ENCODE measurements at regions not wholly inside any gene's neighbourhood (a gene's known extent, or its start where the extent isn't known, plus 50 kb on each side); places are given as distances from the start of the nearest gene placed in this dataset.

DNA sequence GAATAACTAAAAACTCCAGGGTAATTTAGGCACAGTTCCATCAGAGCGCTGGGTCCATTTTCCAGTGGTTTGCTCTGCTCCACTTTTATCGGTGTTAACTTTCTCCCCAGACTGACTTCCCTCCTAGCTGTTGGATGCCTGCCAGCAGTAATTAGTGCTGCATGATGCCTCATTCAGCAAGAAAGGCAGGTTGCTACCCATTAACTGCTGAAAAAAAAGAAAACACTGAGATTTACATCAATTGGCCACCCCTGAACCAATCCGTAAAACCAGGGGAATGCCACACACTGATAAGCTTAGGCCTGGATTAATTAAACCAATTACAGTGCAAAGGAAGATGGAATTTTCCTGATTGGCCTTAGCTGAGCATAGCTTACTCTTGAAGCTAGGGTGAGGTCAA, 182.4 kb upstream of the CXXC4 start:
- DNase-seq: peak; percentile 96

DNA sequence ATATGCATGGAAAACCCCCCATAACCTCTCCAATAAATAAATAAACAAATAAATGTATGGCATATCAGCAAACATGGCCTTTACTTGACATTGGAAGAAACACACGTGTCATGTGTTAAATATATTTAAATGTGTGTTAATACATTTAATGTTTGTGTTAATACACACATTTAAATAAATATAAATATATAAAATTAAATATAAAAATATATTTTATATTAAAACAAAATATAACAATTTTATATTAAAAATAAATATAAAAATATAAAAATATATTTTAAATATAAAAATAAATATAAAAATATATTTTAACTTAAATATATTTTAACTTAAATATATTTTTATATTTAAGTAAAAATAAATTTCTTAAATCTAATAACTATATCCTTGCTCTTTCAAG, 187.6 kb upstream of the CXXC4 start:
- DNase-seq: no peak

DNA sequence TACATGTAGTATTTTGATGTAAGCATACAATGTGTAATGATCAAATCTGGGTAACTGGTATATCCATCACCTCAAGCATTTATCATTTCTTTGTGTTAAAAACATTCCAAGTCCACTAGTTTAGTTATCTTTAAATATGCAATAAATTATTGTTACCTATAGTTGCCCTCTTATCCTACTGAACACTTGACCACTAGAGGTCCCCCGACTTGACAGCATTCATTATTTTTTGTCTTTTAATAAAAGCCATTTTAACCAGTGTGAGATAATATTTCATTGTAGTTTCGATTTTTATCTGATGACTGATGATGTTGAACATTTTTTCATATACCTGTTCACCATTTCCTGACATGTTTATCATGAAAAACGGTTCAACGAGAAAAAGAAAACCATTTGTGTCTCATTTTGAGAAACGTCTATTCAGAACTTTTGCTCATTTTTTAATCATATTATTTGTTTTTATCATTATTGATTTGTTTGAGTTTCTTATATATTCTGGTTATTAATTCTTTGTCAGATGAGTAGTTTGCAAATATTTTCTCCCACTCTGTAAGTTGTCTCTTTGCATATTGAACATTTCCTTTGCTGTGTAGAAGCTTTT, 199.0 kb upstream of the CXXC4 start:
- no peak for DNase-seq

GRCh38 chr4:104716584-104716983, 221.9 kb upstream of the CXXC4 start:
- DNase-seq: no peak

DNA sequence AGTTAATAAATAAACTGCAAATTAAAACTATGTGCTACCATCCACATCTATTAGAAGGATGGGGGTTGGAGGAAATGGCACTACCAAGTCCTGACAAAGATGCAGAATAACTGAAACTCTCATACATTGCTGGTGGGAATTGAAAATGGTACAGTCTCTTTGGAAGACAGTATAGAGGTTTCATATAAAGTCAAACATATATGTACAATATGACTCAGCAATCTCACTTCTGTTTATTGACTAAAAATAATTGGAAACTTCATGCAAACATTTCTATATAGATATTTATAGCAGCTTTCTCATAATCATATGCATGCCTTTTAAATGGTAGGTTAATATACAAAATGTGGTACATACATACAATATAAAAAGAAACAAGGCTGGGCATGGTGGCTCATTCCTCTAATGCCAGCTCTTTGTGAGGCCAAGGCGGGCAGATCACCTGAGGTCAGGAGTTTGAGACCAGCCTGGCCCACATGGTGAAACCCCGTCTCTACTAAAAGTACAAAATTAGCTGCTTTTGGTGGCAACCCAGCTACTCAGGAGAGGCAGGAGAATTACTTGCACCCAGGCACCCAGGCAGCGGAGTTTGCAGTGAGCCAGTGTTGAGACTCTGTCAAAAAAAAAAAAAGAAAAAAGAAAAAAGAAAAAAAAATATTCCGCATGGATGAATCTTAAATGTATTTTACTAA, 225.0 kb upstream of the CXXC4 start:
- DNase-seq: no peak

DNA sequence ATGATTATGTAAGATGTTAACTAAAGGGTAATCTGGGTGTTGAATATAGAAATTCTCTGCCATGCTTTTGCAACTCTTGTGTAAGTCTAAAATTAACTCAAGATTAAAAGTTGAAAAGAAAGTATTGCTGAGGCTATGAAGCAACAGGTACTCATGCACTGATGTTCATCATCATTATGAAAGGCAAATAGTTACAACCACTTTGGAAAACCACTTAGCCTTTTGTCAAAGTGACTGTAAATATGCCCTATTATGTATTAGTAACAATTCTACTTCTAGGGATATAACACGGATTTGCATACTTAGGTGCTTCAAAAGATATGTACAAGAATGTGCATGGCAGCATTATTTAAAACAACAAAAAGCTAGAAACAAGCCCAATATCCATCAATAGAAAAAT, 227.8 kb upstream of the CXXC4 start:
- no peak for DNase-seq

DNA sequence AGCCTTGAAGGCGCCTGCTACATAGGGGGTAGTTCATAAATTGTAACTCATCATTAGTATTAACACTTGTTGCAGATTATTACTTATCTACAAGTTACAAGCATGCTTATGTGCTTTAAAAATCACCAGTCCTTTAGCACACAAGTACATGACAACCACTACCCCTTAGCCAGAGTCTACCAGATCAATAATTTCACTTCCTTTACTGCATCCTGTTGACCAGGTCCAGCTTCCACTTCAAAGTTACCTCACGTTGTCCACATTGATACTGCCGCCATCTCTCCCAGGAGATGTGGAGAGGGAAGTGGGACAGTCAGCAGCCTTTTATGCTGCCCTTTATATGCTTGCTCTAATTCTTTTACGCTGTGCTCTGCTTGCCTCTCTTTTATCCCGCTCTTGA, 231.3 kb upstream of the CXXC4 start:
- DNase-seq: no peak

DNA sequence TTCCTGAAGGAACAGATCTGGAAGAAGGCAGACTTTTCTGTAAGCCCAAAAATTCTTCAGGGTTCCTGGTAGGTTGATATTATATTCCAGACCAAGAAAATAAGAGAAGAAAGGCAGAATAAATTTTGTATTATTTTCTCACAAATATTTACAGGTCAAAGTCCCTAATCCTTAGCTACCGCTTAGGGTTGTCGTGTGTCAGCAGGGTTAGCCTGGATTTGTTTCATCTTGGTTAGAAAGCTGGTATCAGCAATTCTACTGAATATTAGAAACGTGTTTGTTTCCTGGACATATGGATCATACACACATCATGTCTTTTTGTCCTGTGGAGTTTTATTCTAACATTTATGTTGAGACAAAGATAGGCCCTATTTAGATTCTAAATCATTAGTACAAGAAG, 232.9 kb upstream of the CXXC4 start:
- DNase-seq: no peak

DNA sequence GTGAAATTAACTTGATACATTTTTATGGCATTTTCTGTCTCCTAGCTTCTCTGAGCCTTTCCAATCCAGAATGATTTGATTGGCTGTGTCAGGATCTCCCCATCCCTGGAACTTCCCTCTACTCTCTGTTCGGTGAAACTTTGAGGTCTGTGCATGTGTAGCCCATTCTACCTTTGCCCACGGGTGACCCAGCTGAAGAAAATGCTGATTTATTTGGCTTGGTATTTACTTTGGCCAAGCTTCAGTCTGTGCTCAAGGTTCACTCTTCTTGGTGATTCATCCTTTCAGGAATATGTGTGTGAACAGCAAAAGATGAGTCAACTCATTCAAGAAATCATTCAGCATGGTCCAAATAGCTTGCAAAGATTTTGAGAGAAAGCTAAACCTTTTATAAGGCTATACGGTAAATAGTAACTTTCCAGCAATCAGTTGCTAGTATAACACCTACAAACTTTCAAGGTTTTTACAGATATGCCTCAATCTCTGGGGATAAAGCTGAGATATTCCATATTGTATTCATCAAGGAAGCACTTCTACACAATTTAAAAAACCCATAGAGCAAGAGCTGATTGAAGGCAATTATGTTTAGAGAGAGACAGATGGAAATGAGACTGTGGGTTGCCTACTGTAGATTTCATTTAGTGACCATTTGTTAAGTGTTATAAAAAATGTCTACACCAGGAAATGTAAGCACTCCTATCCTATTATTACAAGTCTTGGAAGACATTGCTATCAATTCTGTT, 233.9 kb upstream of the CXXC4 start:
- DNase-seq: no peak

DNA sequence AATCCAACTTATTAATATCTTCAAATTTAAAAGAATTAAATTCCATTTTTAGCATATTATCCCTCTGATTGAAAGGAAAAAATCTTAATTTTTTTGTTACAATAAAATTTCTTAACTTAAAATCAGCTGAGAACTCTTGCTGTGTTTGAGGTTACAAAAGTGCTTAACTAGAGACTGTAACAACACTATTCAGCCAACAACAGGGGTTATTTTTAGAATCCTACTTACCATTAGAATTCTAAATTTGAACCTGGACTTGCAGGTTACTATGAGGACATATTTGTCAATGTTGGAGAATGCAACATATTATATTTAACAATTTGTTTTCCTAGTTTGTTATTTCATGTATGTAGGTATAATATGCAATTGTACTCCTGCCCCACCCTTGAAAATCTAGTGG, 238.1 kb upstream of the CXXC4 start:
- no peak for DNase-seq

- DNase-seq: no peak
Observed at GRCh38 chr4:104735174-104735573, 240.5 kb upstream of the CXXC4 start.

- no peak for DNase-seq
Observed at GRCh38 chr4:104740161-104740560, 245.5 kb upstream of the CXXC4 start.

GRCh38 chr4:104743215-104743653, 248.5 kb upstream of the CXXC4 start:
- no peak for DNase-seq

GRCh38 chr4:104747635-104748034, 252.9 kb upstream of the CXXC4 start:
- DNase-seq: no peak

DNA sequence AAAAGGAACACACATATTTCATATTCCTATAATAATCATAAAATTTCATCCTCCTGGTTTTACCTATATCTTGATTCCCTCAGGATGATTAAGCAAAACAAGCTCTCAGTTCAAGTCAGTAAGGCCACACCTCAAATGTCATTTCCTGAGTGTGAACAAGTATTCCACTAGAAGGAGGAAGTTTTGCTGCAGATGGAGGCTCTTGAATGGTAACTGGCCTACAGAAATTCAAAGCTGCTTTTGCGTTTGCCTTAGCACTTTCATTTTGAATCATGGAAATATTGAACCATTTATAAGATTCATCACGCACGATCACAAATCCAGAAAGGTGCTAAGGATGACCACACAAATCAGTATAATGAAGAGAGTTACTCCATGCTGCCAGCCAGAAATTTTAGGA, 254.4 kb upstream of the CXXC4 start:
- no peak for DNase-seq

- DNase-seq: no peak
Observed at GRCh38 chr4:104750008-104750407, 255.3 kb upstream of the CXXC4 start.

DNA sequence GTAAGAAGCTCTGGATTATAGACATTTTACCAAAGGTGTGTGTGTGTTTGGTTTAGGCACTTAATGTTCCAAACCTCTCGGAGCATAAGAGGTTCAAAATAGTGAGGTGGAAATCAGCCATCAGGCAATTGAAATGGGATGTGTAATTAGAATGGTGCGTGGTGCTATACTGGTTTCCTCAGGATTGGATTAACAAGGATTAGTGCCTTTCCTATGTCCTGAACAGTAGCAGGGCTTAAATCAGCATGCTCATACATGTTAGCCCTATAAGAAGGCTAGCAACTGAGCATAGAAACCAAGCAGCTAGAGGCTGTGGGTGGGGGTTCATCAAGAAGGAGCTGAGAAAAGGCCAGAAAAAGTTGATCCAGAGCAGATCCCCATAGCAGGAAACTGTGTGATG, 256.8 kb upstream of the CXXC4 start:
- no peak for DNase-seq

- no peak for DNase-seq
Observed at GRCh38 chr4:104752337-104752736, 257.6 kb upstream of the CXXC4 start.

DNA sequence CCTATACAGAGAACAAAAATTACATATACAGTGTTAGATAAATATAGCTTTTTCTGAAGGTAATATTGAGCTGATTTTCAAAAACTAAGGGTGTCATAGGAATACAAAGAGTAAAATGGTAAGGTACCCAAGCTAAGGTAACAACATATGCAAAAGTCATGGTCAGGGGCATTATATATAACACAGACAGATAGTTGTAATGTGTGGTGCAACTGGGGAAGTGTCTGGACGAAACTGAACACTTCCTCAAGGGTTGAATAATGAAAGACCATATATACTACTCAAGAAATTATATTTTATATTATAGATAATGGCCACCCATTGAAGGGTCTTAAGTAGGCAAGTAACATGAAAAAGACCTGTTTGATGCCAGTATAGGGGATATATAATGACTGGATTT, 262.1 kb upstream of the CXXC4 start:
- no peak for DNase-seq

GRCh38 chr4:104758574-104758973, 263.9 kb upstream of the CXXC4 start:
- DNase-seq: no peak

DNA sequence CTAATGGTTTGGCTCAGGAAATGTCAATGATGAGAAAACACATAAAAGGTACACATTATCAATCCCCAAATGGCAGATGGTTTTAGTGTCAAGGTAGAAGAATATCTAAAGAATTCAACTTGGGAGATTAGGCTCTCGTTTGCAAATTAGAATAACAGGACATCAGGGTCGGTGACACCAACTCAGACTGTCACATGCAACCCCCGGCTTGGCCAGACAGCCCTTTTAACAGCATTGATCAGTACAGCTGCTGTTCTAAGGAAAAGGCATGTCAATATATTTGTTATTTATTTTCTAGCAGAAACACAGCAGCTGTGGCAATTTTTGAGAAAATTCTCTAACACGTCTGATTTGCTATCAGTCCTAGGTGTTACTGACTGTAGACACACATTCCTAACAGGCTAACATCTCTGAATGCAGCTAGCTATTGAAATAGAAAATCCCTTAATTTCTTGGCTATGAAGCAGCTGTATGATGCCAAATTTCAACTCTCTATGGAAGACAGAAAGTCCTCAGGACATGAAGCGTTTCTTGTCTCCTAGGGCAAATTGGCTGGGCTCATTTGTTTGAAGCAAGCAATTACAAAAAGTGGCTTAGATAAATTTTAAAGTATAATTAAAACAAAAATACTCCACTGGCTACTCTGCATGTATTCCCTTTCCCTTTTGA, 269.0 kb upstream of the CXXC4 start:
- DNase-seq: peak; percentile 11

DNA sequence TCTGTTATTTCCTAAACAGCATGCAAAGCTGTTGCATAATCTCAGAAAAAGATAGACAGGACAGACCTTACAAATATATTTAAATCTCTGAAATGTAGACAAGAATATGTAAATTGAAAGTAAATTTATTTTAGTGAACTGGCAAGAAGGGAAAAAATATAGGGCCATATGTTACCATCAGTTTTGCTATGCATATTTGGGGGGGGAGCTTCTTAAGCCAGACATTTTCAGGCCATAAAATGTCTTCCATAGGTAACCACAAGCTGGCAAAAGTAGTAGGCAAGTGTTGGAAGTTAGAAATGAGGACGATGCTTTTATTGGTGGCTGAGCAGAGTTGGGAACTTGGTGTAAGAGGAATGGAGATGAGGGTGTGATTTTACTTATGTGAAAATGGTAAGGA, 272.0 kb upstream of the CXXC4 start:
- DNase-seq: no peak

DNA sequence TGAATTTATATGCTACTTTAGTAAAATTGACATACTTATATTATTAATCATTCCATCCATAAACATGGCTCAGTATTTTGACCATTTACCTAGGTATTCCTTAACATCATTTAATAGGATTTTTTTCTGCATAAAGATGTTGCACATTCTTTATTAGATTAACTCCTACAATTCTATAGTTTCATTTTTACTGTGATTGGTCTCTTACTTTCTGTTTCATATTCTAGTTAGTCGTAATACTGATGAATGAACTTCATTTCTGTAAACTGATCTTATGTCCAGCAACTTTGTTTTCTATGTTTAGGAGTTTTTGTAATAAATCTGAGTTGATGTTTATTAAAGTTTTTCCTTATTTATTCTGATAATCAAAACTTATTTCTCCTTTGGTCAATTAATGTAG, 278.2 kb upstream of the CXXC4 start:
- DNase-seq: no peak

Measured in eye (tissue), 1 donor.